ENCODE measurements at regions not wholly inside any gene's neighbourhood (a gene's known extent, or its start where the extent isn't known, plus 50 kb on each side); places are given as distances from the start of the nearest gene placed in this dataset.

GRCh38 chr5:174328631-174329299, 283.3 kb downstream of the NSG2 start:
- CTCF ChIA-PET: interaction anchor here (3.0 kb wide), 1 partner anchor 17 kb away, joined by 10 read pairs; no protein-coding TSS in a partner anchor

GRCh38 chr5:174329738-174330137, 284.2 kb downstream of the NSG2 start:
- Mint-ChIP-seq H3K4me3 (no peak overlapping the region), H3K9me3 (no peaks in the 10 kb centered on the region), H3K4me1 (ENCODE audit: low read depth) (no peaks in the 10 kb centered on the region), H3K27me3 (peaks cover 3% of the 10 kb centered on the region), H3K27ac (no peak overlapping the region), H3K36me3 (ENCODE audit: low read depth) (no peaks in the 10 kb centered on the region)
- no peak for DNase-seq
- intact Hi-C loops (cut with micrococcal nuclease): no loop called here
- POLR2A ChIA-PET: no interaction called here
- no peak for TF ChIP-seq CTCF (IDR thresholded peaks at IDR 0.05)
- CTCF ChIA-PET: interaction anchor here (1.1 kb wide), 1 partner anchor 90 kb away, joined by 3 read pairs; no protein-coding TSS in a partner anchor
- no peak for ATAC-seq

More at GRCh38 chr5:174328631-174329299, 283.3 kb downstream of the NSG2 start:
- no peak for DNase-seq
- H3K27me3 Mint-ChIP-seq: peaks cover 10% of the 10 kb centered on the region
- no peak for ATAC-seq
- H3K9me3 Mint-ChIP-seq: no peaks in the 10 kb centered on the region
- no peaks in the 10 kb centered on the region for H3K36me3 Mint-ChIP-seq (ENCODE audit: low read depth)
- intact Hi-C loops (cut with micrococcal nuclease): no loop called here
- TF ChIP-seq CTCF (IDR thresholded peaks at IDR 0.05): no peak
- H3K4me1 Mint-ChIP-seq (ENCODE audit: low read depth): no peaks in the 10 kb centered on the region
- no peak overlapping the region for H3K4me3 Mint-ChIP-seq
- no peak overlapping the region for H3K27ac Mint-ChIP-seq
- POLR2A ChIA-PET: no interaction called here

GRCh38 chr5:174335682-174336364, 290.3 kb downstream of the NSG2 start:
- H3K9me3 Mint-ChIP-seq: no peaks in the 10 kb centered on the region
- H3K4me3 Mint-ChIP-seq: no peak overlapping the region
- peaks cover 19% of the 10 kb centered on the region for H3K27me3 Mint-ChIP-seq
- CTCF ChIA-PET: interaction anchor here (1.1 kb wide), 1 partner anchor 9 kb away, joined by 4 read pairs; no protein-coding TSS in a partner anchor
- intact Hi-C loops (cut with micrococcal nuclease): no loop called here
- no peaks in the 10 kb centered on the region for H3K36me3 Mint-ChIP-seq (ENCODE audit: low read depth)
- no peak for TF ChIP-seq CTCF (IDR thresholded peaks at IDR 0.05)
- no peaks in the 10 kb centered on the region for H3K4me1 Mint-ChIP-seq (ENCODE audit: low read depth)
- POLR2A ChIA-PET: interaction anchor here (0.6 kb wide), 1 partner anchor 13 kb away, joined by 3 read pairs; no protein-coding TSS in a partner anchor
- no peak overlapping the region for H3K27ac Mint-ChIP-seq
- DNase-seq: no peak
- ATAC-seq: no peak

GRCh38 chr5:174336479-174336878, 291.0 kb downstream of the NSG2 start:
- H3K9me3 Mint-ChIP-seq: no peaks in the 10 kb centered on the region
- CTCF ChIA-PET: interaction anchor here (0.7 kb wide), 1 partner anchor 25 kb away, joined by 3 read pairs; no protein-coding TSS in a partner anchor
- H3K36me3 Mint-ChIP-seq (ENCODE audit: low read depth): no peaks in the 10 kb centered on the region
- H3K4me1 Mint-ChIP-seq (ENCODE audit: low read depth): no peaks in the 10 kb centered on the region
- ATAC-seq (no peak), DNase-seq (no peak)
- no peak overlapping the region for H3K4me3 Mint-ChIP-seq
- POLR2A ChIA-PET: no interaction called here
- TF ChIP-seq CTCF (IDR thresholded peaks at IDR 0.05): no peak
- peaks cover 19% of the 10 kb centered on the region for H3K27me3 Mint-ChIP-seq
- H3K27ac Mint-ChIP-seq: no peak overlapping the region
- intact Hi-C loops (cut with micrococcal nuclease): no loop called here

All from activated CD8-positive, alpha-beta T cell treated with anti-CD3 and anti-CD28 coated beads for 36 hours (primary cell).